Kidney epithelial cell (primary cell): ENCODE measurements at regions not wholly inside any gene's neighbourhood (a gene's known extent, or its start where the extent isn't known, plus 50 kb on each side); places are given as distances from the start of the nearest gene placed in this dataset.

Source experiments
- DNase-seq: peaks from one replicate; pipeline ENCODE4 v3.0.0-alpha.2; 2010; ENCODE audit warnings: low read depth
- H3K27me3 ChIP-seq: 2 replicates; pipeline ENCODE4 v1.6.0; 2011; ENCODE audit warnings: low read length; ENCODE audit not compliant: control insufficient read depth, insufficient read depth
- H3K36me3 ChIP-seq: 2 replicates; pipeline ENCODE4 v1.5.1; 2011; ENCODE audit warnings: low read length; ENCODE audit not compliant: control insufficient read depth, insufficient read depth
- H3K4me3 ChIP-seq: 2 replicates; pipeline ENCODE4 v1.5.1; 2011; ENCODE audit warnings: low read depth, mild to moderate bottlenecking, control low read depth, low read length
- TF ChIP-seq, protein P1 (sequence below): IDR thresholded peaks from 2 replicates; pipeline ENCODE4 v1.5.1; 2011; ENCODE audit warnings: mild to moderate bottlenecking, moderate library complexity, low read length, control low read depth, inconsistent platforms; ENCODE audit not compliant: insufficient read depth, poor library complexity, severe bottlenecking

- no peaks in the 10 kb centered on the region for H3K36me3 ChIP-seq
- TF ChIP-seq, protein P1, sequence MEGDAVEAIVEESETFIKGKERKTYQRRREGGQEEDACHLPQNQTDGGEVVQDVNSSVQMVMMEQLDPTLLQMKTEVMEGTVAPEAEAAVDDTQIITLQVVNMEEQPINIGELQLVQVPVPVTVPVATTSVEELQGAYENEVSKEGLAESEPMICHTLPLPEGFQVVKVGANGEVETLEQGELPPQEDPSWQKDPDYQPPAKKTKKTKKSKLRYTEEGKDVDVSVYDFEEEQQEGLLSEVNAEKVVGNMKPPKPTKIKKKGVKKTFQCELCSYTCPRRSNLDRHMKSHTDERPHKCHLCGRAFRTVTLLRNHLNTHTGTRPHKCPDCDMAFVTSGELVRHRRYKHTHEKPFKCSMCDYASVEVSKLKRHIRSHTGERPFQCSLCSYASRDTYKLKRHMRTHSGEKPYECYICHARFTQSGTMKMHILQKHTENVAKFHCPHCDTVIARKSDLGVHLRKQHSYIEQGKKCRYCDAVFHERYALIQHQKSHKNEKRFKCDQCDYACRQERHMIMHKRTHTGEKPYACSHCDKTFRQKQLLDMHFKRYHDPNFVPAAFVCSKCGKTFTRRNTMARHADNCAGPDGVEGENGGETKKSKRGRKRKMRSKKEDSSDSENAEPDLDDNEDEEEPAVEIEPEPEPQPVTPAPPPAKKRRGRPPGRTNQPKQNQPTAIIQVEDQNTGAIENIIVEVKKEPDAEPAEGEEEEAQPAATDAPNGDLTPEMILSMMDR: no peak
- no peak overlapping the region for H3K4me3 ChIP-seq
- no peaks in the 10 kb centered on the region for H3K27me3 ChIP-seq
- DNase-seq: no peak
These were observed 124.8 kb upstream of the LRIG1 start for GRCh38 chr3:66625505-66626216.

DNA sequence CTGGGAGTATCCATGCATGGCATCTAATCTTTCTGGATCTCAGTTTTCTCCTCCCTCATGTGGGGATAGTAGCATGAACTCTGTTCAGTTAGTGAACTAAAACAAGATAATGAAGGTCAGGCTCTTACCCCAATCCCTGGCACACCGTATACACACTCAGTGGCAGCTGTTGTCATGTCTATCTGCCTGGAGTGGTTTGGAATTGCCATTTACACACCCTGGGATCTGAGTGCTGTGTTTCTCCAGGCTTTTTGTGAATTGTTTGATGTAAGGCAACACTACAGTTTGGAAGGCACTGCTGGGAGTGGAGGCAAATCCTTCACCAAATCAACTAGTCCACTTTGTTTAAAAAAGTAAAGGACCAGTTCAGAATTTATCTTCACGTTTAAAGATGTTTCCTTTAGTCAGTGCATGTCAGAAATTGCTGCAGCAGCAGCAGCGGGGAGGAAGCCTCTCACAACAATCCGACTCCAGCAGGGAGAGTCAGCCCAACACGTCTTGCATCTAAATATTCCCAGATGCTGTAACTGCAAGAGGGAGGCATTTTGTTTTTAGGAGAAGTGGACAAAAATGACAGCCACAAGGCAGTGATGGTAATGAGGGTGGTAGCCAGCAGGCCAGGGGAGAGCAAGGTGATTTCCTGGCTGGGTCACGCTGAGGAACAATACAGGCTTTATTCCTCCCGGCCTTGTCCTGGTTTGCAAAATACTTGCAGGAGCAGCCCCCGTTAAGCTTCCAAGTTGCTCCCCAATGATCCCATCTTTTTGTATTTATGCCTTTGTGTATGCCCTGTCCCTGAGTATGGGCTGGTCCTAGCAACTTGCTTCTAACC lies 128.5 kb upstream of the LRIG1 start:
- TF ChIP-seq, protein P1: no peak
- Histone ChIP-seq H3K36me3 (no peaks in the 10 kb centered on the region), H3K27me3 (no peaks in the 10 kb centered on the region), H3K4me3 (no peak overlapping the region)
- DNase-seq: no peak

GRCh38 chr3:66629982-66630368 lies 129.2 kb upstream of the LRIG1 start:
- Histone ChIP-seq H3K4me3 (no peak overlapping the region), H3K36me3 (no peaks in the 10 kb centered on the region), H3K27me3 (no peaks in the 10 kb centered on the region)
- no peak for DNase-seq
- TF ChIP-seq, protein P1: no peak

DNA sequence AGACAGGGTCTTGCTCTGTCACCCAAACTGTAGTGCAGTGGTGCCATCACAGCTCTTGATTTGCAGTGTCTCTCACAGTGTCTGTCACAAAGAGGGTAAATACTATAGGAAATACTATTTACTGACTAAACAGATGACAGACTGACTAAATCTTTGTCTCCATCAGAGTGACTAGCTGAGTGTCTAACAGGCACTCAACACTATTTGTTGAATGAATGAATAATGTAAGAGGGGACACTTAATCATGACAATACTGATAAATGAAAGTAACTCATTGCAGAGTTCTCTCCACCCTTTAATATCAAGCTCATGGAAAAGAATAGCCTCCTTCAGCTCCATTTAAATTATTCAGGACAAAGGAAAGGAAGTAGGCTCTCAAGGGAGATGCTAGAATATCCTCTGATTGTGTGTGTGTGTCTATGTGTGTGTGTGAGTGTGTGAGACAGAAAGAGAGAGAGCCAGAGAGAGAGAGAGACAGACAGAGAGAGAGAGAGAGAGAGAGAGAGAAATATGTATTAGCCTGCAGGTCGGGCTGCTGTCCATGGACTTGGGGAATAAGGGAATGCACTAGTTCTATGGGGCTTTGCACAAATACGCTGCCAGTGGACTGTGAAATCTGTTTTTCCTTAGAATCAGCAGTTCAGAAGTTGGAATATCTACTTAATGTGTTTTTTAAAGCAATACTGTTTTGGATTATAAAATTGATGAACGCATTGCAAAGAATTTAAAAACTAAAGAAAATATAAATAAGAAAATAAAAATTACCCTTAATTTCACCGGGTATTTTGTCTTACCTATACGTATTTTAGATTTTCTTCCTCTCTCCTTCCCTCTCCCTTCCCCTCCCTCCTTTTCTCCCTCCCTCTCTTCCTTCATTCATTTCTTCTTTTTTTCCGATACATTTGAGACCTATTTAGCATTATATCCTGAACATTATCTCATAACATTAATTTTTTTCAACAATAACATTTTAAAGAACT lies 132.9 kb upstream of the LRIG1 start:
- DNase-seq: no peak
- Histone ChIP-seq H3K4me3 (no peak overlapping the region), H3K36me3 (no peaks in the 10 kb centered on the region), H3K27me3 (no peaks in the 10 kb centered on the region)
- TF ChIP-seq, protein P1: no peak

GRCh38 chr3:66638717-66639116 lies 137.9 kb upstream of the LRIG1 start:
- no peak for DNase-seq
- TF ChIP-seq, protein P1: no peak
- no peak overlapping the region for H3K4me3 ChIP-seq
- no peaks in the 10 kb centered on the region for H3K36me3 ChIP-seq
- no peaks in the 10 kb centered on the region for H3K27me3 ChIP-seq
